ENCODE measurements at regions not wholly inside any gene's neighbourhood (a gene's known extent, or its start where the extent isn't known, plus 50 kb on each side); places are given as distances from the start of the nearest gene placed in this dataset.

DNA sequence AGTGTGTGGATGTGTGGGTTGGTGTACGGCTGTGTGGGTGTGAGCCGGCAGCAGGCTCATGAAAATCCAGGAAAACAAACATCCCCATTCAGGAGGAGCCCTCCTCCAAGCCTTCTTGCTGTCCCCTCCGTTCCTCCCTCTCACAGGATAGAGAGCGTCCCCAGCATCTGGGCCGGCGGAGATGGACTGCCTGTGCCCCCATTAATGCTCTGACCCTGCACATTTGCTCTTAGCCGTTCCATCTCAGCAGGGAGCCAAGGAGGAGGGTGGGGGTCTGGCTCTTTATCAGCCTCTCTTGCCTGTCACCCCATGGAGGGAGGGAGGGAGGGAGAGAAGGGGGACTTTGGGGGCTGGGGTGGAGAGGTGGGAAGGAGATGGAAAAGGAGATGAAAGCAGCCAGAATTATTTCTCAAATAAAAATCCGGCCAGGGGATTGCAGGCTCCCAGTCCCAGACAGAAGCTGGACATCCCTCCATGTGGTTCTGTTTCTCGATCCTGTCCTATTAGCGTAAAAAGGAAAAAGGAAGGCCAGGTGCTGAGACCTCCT is 240.0 kb upstream of the ZFHX3 start:
- 66 to 74% (median 70%) methylated on average over 10 of the region's 10 CpGs for WGBS, 5 donors
- TF ChIP-seq, protein P1, sequence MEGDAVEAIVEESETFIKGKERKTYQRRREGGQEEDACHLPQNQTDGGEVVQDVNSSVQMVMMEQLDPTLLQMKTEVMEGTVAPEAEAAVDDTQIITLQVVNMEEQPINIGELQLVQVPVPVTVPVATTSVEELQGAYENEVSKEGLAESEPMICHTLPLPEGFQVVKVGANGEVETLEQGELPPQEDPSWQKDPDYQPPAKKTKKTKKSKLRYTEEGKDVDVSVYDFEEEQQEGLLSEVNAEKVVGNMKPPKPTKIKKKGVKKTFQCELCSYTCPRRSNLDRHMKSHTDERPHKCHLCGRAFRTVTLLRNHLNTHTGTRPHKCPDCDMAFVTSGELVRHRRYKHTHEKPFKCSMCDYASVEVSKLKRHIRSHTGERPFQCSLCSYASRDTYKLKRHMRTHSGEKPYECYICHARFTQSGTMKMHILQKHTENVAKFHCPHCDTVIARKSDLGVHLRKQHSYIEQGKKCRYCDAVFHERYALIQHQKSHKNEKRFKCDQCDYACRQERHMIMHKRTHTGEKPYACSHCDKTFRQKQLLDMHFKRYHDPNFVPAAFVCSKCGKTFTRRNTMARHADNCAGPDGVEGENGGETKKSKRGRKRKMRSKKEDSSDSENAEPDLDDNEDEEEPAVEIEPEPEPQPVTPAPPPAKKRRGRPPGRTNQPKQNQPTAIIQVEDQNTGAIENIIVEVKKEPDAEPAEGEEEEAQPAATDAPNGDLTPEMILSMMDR (IDR thresholded peaks at IDR 0.05 in 8 of 11, conservative IDR thresholded peaks at IDR 0.05 in 3 of 11), result no peak
- TF ChIP-seq POLR2A (IDR thresholded peaks at IDR 0.05) (no peak), POLR2AphosphoS5 (IDR thresholded peaks at IDR 0.05) (no peak)
- intact Hi-C loops (cut with DNase I; ENCODE audit: low total_unique reads), result no loop called here

DNA sequence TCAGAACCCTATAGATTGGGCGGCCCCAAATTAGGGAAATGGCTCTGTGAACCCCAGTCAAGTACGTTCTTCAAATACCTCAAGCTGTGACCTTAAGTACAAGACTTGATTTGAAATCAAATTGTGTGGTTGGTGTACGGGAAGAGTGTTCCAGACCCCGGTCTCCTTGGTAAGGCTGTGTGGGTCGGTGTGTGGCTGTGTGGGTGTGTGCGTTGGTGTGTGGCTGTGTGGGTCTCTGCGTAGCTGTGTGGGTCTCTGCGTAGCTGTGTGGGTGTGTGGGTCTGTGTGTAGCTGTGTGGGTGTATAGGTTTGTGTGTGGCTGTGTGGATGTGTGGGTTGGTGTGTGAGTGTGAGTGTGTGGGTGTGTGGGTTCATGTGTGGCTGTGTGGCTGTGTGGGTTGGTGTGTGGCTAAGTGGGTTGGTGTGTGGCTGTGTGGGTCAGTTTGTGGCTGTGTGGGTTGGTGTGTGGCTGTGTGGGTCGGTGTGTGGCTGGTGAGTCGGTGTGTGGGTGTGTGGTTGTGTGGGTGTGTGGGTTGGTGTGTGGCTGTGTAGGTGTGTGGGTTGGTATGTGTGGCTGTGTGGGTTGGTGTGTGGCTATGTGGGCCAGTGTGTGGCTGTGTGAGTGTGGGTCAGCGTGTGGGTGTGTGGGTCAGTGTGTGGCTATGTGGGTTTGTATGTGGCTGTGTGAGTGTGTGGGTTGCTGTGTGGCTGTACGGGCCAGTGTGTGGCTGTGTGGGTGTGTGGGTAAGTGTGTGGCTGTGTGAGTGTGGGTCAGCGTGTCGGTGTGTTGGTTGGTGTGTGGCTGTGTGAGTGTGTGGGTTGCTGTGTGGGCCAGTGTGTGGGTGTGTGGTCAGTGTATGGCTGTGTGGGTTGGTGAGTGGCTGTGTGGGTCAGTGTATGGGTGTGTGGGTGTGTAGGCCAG is 238.7 kb upstream of the ZFHX3 start:
- no peaks in the 10 kb centered on the region for H3K4me1 ChIP-seq
- intact Hi-C loops (cut with DNase I; ENCODE audit: low total_unique reads), result no loop called here
- peaks cover 0 to 19% (median 0%) of the 10 kb centered on the region in 7 donors for H3K27me3 ChIP-seq (replicated peaks in 1 of 7)
- H3K36me3 ChIP-seq, result no peaks in the 10 kb centered on the region
- DNase-seq, result no peak
- TF ChIP-seq, protein P1 (IDR thresholded peaks at IDR 0.05 in 8 of 11, conservative IDR thresholded peaks at IDR 0.05 in 3 of 11), result no peak
- TF ChIP-seq POLR2A (IDR thresholded peaks at IDR 0.05), result no peak
- TF ChIP-seq POLR2AphosphoS5 (IDR thresholded peaks at IDR 0.05), result no peak
- no peak overlapping the region for H3K27ac ChIP-seq
- no peak overlapping the region for H3K4me3 ChIP-seq
- WGBS, 5 donors, result 79 to 85% (median 83%) methylated on average over 14 of the region's 14 CpGs
- no peaks in the 10 kb centered on the region for H3K9me3 ChIP-seq

More for the DNA sequence above, 240.0 kb upstream of the ZFHX3 start:
- Histone ChIP-seq H3K36me3 (no peaks in the 10 kb centered on the region), H3K9me3 (no peaks in the 10 kb centered on the region), H3K4me3 (no peak overlapping the region), H3K27ac (no peak overlapping the region), H3K27me3 (replicated peaks in 1 of 7) (peaks cover 0 to 19% (median 0%) of the 10 kb centered on the region in 7 donors), H3K4me1 (no peaks in the 10 kb centered on the region)
- DNase-seq, result no peak

DNA sequence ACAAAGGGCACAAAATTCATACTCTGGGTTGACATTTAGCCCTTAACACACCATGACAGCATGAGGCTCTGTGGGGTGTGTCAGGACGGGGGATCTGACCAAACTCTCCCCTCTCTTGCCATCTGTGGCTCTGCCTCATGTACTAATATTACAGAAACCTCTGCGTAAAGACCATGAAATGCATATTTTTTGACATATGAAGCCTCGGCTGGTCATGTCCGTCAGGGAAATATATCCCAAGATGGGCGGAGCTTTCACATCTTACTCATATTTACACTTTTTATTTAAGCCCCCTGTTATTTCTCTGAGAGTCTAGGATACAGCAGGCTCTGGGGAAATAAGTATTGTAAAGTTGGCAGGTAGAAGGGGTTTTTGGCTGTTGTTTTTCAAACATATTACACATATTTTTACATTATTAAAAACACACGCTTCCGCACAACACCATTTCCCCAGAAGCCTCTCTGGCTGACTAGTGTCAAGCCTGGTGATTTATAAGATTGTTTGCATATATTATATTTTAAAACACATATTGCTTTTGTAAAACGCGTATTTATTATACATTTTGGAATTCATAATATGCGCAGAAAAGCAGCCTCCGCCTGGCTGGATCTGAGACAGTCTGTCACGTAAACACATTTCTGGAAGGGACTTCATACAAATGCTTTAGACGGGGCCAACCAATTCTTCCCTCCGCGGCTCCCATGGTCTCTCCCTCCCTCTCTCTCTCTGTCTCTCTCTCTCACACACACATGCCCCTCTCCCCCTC is 237.7 kb upstream of the ZFHX3 start:
- TF ChIP-seq POLR2AphosphoS5 (IDR thresholded peaks at IDR 0.05) (no peak), POLR2A (IDR thresholded peaks at IDR 0.05) (no peak)
- TF ChIP-seq, protein P1 (IDR thresholded peaks at IDR 0.05 in 8 of 11, conservative IDR thresholded peaks at IDR 0.05 in 3 of 11), result no peak
- WGBS, 5 donors, result 75 to 86% (median 81%) methylated on average over 15 of the region's 15 CpGs

More for the DNA sequence above, 237.7 kb upstream of the ZFHX3 start:
- intact Hi-C loops (cut with DNase I; ENCODE audit: low total_unique reads), result no loop called here
- Histone ChIP-seq H3K36me3 (no peaks in the 10 kb centered on the region), H3K9me3 (peaks cover 0 to 4% (median 0%) of the 10 kb centered on the region in 8 donors), H3K27ac (no peak overlapping the region), H3K27me3 (replicated peaks in 1 of 7) (peaks cover 0 to 19% (median 0%) of the 10 kb centered on the region in 7 donors), H3K4me3 (no peak overlapping the region), H3K4me1 (no peaks in the 10 kb centered on the region)
- no peak for DNase-seq

Data from spleen (tissue), 11 donors.